ENCODE measurements at regions not wholly inside any gene's neighbourhood (a gene's known extent, or its start where the extent isn't known, plus 50 kb on each side); places are given as distances from the start of the nearest gene placed in this dataset.

- intact Hi-C loops (cut with micrococcal nuclease): no loop called here
- H3K27me3 ChIP-seq (ENCODE audit: low read depth): no peaks in the 10 kb centered on the region
- DNase-seq: no peak
- no peak overlapping the region for H3K27ac ChIP-seq (replicated peaks)
- no peaks in the 10 kb centered on the region for H3K36me3 ChIP-seq
- H3K4me1 ChIP-seq: no peaks in the 10 kb centered on the region
- H3K4me3 ChIP-seq: no peak overlapping the region
- no peak for TF ChIP-seq CTCF (IDR thresholded peaks at IDR 0.05; ENCODE audit: borderline replicate concordance)
- peaks cover 20% of the 10 kb centered on the region for H3K9me3 ChIP-seq (replicated peaks)
Observed at GRCh38 chr10:1829712-1830111, 92.4 kb upstream of the ADARB2 start.

GRCh38 chr10:1824928-1825327, 87.6 kb upstream of the ADARB2 start:
- Histone ChIP-seq H3K4me1 (no peaks in the 10 kb centered on the region), H3K4me3 (no peak overlapping the region), H3K9me3 (replicated peaks) (peaks cover 32% of the 10 kb centered on the region), H3K27me3 (ENCODE audit: low read depth) (no peaks in the 10 kb centered on the region), H3K27ac (replicated peaks) (no peak overlapping the region), H3K36me3 (no peaks in the 10 kb centered on the region)
- no peak for DNase-seq
- intact Hi-C loops (cut with micrococcal nuclease): no loop called here
- no peak for TF ChIP-seq CTCF (IDR thresholded peaks at IDR 0.05; ENCODE audit: borderline replicate concordance)

- intact Hi-C loops (cut with micrococcal nuclease): no loop called here
- no peak overlapping the region for H3K4me3 ChIP-seq
- no peaks in the 10 kb centered on the region for H3K27me3 ChIP-seq (ENCODE audit: low read depth)
- H3K9me3 ChIP-seq (replicated peaks): peaks cover 43% of the 10 kb centered on the region
- no peaks in the 10 kb centered on the region for H3K36me3 ChIP-seq
- H3K27ac ChIP-seq (replicated peaks): no peak overlapping the region
- no peak for DNase-seq
- no peak for TF ChIP-seq CTCF (IDR thresholded peaks at IDR 0.05; ENCODE audit: borderline replicate concordance)
- H3K4me1 ChIP-seq: no peaks in the 10 kb centered on the region
Observed at GRCh38 chr10:1814556-1814955, 77.2 kb upstream of the ADARB2 start.

GRCh38 chr10:1809139-1809741, 71.9 kb upstream of the ADARB2 start:
- no peak for DNase-seq
- TF ChIP-seq CTCF (IDR thresholded peaks at IDR 0.05; ENCODE audit: borderline replicate concordance): no peak
- no peaks in the 10 kb centered on the region for H3K36me3 ChIP-seq
- no peak overlapping the region for H3K4me3 ChIP-seq
- H3K27ac ChIP-seq (replicated peaks): no peak overlapping the region
- H3K4me1 ChIP-seq: no peaks in the 10 kb centered on the region
- intact Hi-C loops (cut with micrococcal nuclease): no loop called here
- H3K27me3 ChIP-seq (ENCODE audit: low read depth): no peaks in the 10 kb centered on the region
- peaks cover 1% of the 10 kb centered on the region for H3K9me3 ChIP-seq (replicated peaks)

GRCh38 chr10:1807924-1808323, 70.6 kb upstream of the ADARB2 start:
- no peaks in the 10 kb centered on the region for H3K4me1 ChIP-seq
- H3K9me3 ChIP-seq (replicated peaks): no peaks in the 10 kb centered on the region
- intact Hi-C loops (cut with micrococcal nuclease): no loop called here
- no peak for TF ChIP-seq CTCF (IDR thresholded peaks at IDR 0.05; ENCODE audit: borderline replicate concordance)
- H3K36me3 ChIP-seq: no peaks in the 10 kb centered on the region
- DNase-seq: no peak
- H3K27ac ChIP-seq (replicated peaks): no peak overlapping the region
- H3K27me3 ChIP-seq (ENCODE audit: low read depth): no peaks in the 10 kb centered on the region
- no peak overlapping the region for H3K4me3 ChIP-seq

All from left ventricle myocardium inferior (tissue), 1 donor.